Activated CD4-positive, alpha-beta T cell treated with anti-CD3 and anti-CD28 coated beads, Interleukin-2, Interleukin-4, amounts not matched to agents 100 ng/mL and 50 ng/mL, durations not matched to agents 16 hours and 8 hours (primary cell): ENCODE measurements at regions not wholly inside any gene's neighbourhood (a gene's known extent, or its start where the extent isn't known, plus 50 kb on each side); places are given as distances from the start of the nearest gene placed in this dataset.

ENCODE experiments used
- DNase-seq: peaks from one replicate; pipeline ENCODE4 v3.0.0-alpha.2; 2020; ENCODE audit warnings: low spot score

- no peak for DNase-seq
Observed at GRCh38 chr4:123841447-123842121, 445.0 kb downstream of the SPRY1 start.

GRCh38 chr4:123843137-123843536 is 446.5 kb downstream of the SPRY1 start:
- DNase-seq, result no peak

- no peak for DNase-seq
Observed at GRCh38 chr4:123844374-123844773, 447.8 kb downstream of the SPRY1 start.

- DNase-seq, result no peak
Observed at GRCh38 chr4:123846092-123846491, 449.5 kb downstream of the SPRY1 start.

GRCh38 chr4:123846561-123846960 is 450.0 kb downstream of the SPRY1 start:
- DNase-seq, result no peak

GRCh38 chr4:123848606-123849005 is 452.0 kb downstream of the SPRY1 start:
- DNase-seq, result no peak

GRCh38 chr4:123849495-123849894 is 452.9 kb downstream of the SPRY1 start:
- DNase-seq, result no peak

GRCh38 chr4:123851521-123851920 is 454.9 kb downstream of the SPRY1 start:
- DNase-seq, result no peak

- no peak for DNase-seq
Observed at GRCh38 chr4:123853651-123854050, 457.1 kb downstream of the SPRY1 start.

- no peak for DNase-seq
Observed at GRCh38 chr4:123856689-123857545, 460.3 kb downstream of the SPRY1 start.

GRCh38 chr4:123858465-123858864 is 461.9 kb downstream of the SPRY1 start:
- DNase-seq, result no peak

GRCh38 chr4:123862812-123863211 is 466.2 kb downstream of the SPRY1 start:
- DNase-seq, result no peak

- DNase-seq, result no peak
Observed at GRCh38 chr4:123866796-123867195, 470.2 kb downstream of the SPRY1 start.

- DNase-seq, result no peak
Observed at GRCh38 chr4:123867910-123868587, 471.5 kb downstream of the SPRY1 start.

GRCh38 chr4:123869286-123870215 is 473.0 kb downstream of the SPRY1 start:
- no peak for DNase-seq

- DNase-seq, result no peak
Observed at GRCh38 chr4:123870216-123870876, 473.8 kb downstream of the SPRY1 start.

- no peak for DNase-seq
Observed at GRCh38 chr4:123871341-123871740, 474.7 kb downstream of the SPRY1 start.

- DNase-seq, result no peak
Observed at GRCh38 chr4:123874063-123874462, 477.5 kb downstream of the SPRY1 start.

- DNase-seq, result no peak
Observed at GRCh38 chr4:123876143-123876542, 479.5 kb downstream of the SPRY1 start.

GRCh38 chr4:123876671-123877101 is 480.1 kb downstream of the SPRY1 start:
- no peak for DNase-seq

GRCh38 chr4:123877551-123877950 is 481.0 kb downstream of the SPRY1 start:
- no peak for DNase-seq
